GM23338 (cell line): ENCODE measurements at regions not wholly inside any gene's neighbourhood (a gene's known extent, or its start where the extent isn't known, plus 50 kb on each side); places are given as distances from the start of the nearest gene placed in this dataset.

Experiments used
- ATAC-seq: fragments of 200-7000 bp; cut with Tn5 transposase; 3 replicates; pipeline ENCODE4 v1.9.1; 2020
- DNase-seq: peaks from one replicate; pipeline ENCODE4 v3.0.0-alpha.2; 2015; ENCODE audit warnings: low spot score
- H2AFZ ChIP-seq: fragments of 200-600 bp; sonication (generic); 2 replicates; pipeline ENCODE4 v1.8.0; 2016; ENCODE audit warnings: antibody characterized with exemption, mild to moderate bottlenecking, moderate library complexity
- H3F3A ChIP-seq: fragments of 200-600 bp; sonication (generic); replicated peaks from 2 replicates; pipeline ENCODE4 v1.8.0; 2017; ENCODE audit warnings: antibody characterized with exemption, mixed run types, low read depth
- H3K27ac ChIP-seq: fragments of 200-600 bp; sonication (generic); 2 replicates; pipeline ENCODE4 v1.6.1; 2016; ENCODE audit warnings: low read depth
- H3K27me3 ChIP-seq: fragments of 200-600 bp; sonication (generic); 2 replicates; pipeline ENCODE4 v1.8.0; 2016; ENCODE audit warnings: mild to moderate bottlenecking, mixed run types, moderate library complexity; ENCODE audit not compliant: insufficient read depth
- H3K36me3 ChIP-seq: fragments of 200-600 bp; sonication (generic); 2 replicates; pipeline ENCODE4 v1.8.0; 2016; ENCODE audit warnings: mild to moderate bottlenecking; ENCODE audit not compliant: insufficient read depth
- H3K4me1 ChIP-seq: fragments of 200-600 bp; sonication (generic); 2 replicates; pipeline ENCODE4 v1.8.0; 2016; ENCODE audit warnings: mild to moderate bottlenecking, moderate library complexity; ENCODE audit not compliant: insufficient read depth
- H3K4me2 ChIP-seq: fragments of 200-600 bp; sonication (generic); 2 replicates; pipeline ENCODE4 v1.7.1; 2017; ENCODE audit warnings: mixed run types
- H3K4me3 ChIP-seq: fragments of 200-600 bp; sonication (generic); 2 replicates; pipeline ENCODE4 v1.6.1; 2016; ENCODE audit warnings: mixed run types
- H3K79me2 ChIP-seq: fragments of 200-600 bp; sonication (generic); replicated peaks from 2 replicates; pipeline ENCODE4 v1.8.0; 2017; ENCODE audit warnings: mild to moderate bottlenecking; ENCODE audit not compliant: insufficient read depth
- H3K9me2 ChIP-seq: fragments of 200-600 bp; sonication (generic); 2 replicates; pipeline ENCODE4 v1.8.0; 2017; ENCODE audit not compliant: insufficient read depth
- H4K20me1 ChIP-seq: fragments of 200-600 bp; sonication (generic); replicated peaks from 2 replicates; pipeline ENCODE4 v1.8.0; 2017; ENCODE audit warnings: mild to moderate bottlenecking; ENCODE audit not compliant: insufficient read depth
- H3K27ac Mint-ChIP-seq: 2 replicates; pipeline ENCODE4 v1.8.0; 2020; ENCODE audit warnings: inconsistent platforms, mild to moderate bottlenecking, moderate library complexity, mixed read lengths
- H3K27me3 Mint-ChIP-seq: 3 replicates; pipeline ENCODE4 v1.8.0; 2022; ENCODE audit warnings: low read depth, mild to moderate bottlenecking, moderate library complexity, mixed read lengths, inconsistent platforms; ENCODE audit not compliant: insufficient read depth, poor library complexity
- H3K36me3 Mint-ChIP-seq: 3 replicates; pipeline ENCODE4 v1.8.0; 2021; ENCODE audit warnings: low read depth, mild to moderate bottlenecking, inconsistent platforms, moderate library complexity, mixed read lengths
- H3K4me1 Mint-ChIP-seq: 3 replicates; pipeline ENCODE4 v1.8.0; 2020; ENCODE audit warnings: mild to moderate bottlenecking, inconsistent platforms, mixed read lengths
- H3K4me3 Mint-ChIP-seq: 3 replicates; pipeline ENCODE4 v1.8.0; 2021; ENCODE audit warnings: moderate library complexity, mild to moderate bottlenecking, inconsistent platforms, mixed read lengths
- H3K9me3 Mint-ChIP-seq: 3 replicates; pipeline ENCODE4 v1.8.0; 2020; ENCODE audit warnings: moderate library complexity, mild to moderate bottlenecking, inconsistent platforms, mixed read lengths
- ETS1 ChIP-seq: IDR thresholded peaks from 2 replicates; pipeline ENCODE4 v1.6.1; 2016; ENCODE audit warnings: antibody characterized with exemption
- JUNB ChIP-seq: IDR thresholded peaks from one replicate; pipeline ENCODE4 v1.6.1; 2016; ENCODE audit warnings: antibody characterized with exemption; ENCODE audit not compliant: unreplicated experiment
- REST ChIP-seq: IDR thresholded peaks from one replicate; pipeline ENCODE4 v1.6.1; 2018; ENCODE audit warnings: antibody characterized with exemption; ENCODE audit not compliant: unreplicated experiment
- ZNF114 ChIP-seq: fragments of 250-450 bp; sonication (Bioruptor Pico); IDR thresholded peaks from 2 replicates; pipeline ENCODE4 v1.5.0; 2020; ENCODE audit warnings: mild to moderate bottlenecking, moderate library complexity
- ZNF462 ChIP-seq: fragments of 250-450 bp; sonication (Bioruptor Pico); IDR thresholded peaks from 2 replicates; pipeline ENCODE4 v1.5.0; 2020; ENCODE audit warnings: mild to moderate bottlenecking, moderate library complexity

- TF ChIP-seq ZNF462 (CRISPR knock-in tag): no peak
Observed at GRCh38 chr15:72958634-72959033, 93.6 kb upstream of the NEO1 start (continued).

- no peaks in the 10 kb centered on the region for H3K79me2 ChIP-seq
- ATAC-seq: no peak
- no peaks in the 10 kb centered on the region for H3K36me3 Mint-ChIP-seq
- H3K9me2 ChIP-seq: no peaks in the 10 kb centered on the region
- DNase-seq: no peak
- H3F3A ChIP-seq: no peaks in the 10 kb centered on the region
- no peak overlapping the region for H3K27ac Mint-ChIP-seq
- no peak overlapping the region for H2AFZ ChIP-seq
- H4K20me1 ChIP-seq: no peaks in the 10 kb centered on the region
- H3K4me3 Mint-ChIP-seq: no peak overlapping the region
- H3K4me1 ChIP-seq: peaks cover 7% of the 10 kb centered on the region; the same call in 1 of the 2 replicates
- H3K27me3 Mint-ChIP-seq: peaks cover 2% of the 10 kb centered on the region
- peaks cover 10% of the 10 kb centered on the region; the same call in 2 of the 3 replicates for H3K4me1 Mint-ChIP-seq
- H3K36me3 ChIP-seq: no peaks in the 10 kb centered on the region
- no peak overlapping the region for H3K4me2 ChIP-seq
- H3K27me3 ChIP-seq: no peaks in the 10 kb centered on the region
- H3K4me3 ChIP-seq: no peak overlapping the region
- H3K9me3 Mint-ChIP-seq: no peaks in the 10 kb centered on the region
- H3K27ac ChIP-seq: no peak overlapping the region
- TF ChIP-seq ETS1 (no peak), JUNB (no peak), ZNF462 (CRISPR knock-in tag) (no peak), REST (no peak), ZNF114 (CRISPR knock-in tag) (no peak)
Observed at GRCh38 chr15:72953306-72953705, 99.0 kb upstream of the NEO1 start.
